ENCODE measurements at regions not wholly inside any gene's neighbourhood (a gene's known extent, or its start where the extent isn't known, plus 50 kb on each side); places are given as distances from the start of the nearest gene placed in this dataset.

DNA sequence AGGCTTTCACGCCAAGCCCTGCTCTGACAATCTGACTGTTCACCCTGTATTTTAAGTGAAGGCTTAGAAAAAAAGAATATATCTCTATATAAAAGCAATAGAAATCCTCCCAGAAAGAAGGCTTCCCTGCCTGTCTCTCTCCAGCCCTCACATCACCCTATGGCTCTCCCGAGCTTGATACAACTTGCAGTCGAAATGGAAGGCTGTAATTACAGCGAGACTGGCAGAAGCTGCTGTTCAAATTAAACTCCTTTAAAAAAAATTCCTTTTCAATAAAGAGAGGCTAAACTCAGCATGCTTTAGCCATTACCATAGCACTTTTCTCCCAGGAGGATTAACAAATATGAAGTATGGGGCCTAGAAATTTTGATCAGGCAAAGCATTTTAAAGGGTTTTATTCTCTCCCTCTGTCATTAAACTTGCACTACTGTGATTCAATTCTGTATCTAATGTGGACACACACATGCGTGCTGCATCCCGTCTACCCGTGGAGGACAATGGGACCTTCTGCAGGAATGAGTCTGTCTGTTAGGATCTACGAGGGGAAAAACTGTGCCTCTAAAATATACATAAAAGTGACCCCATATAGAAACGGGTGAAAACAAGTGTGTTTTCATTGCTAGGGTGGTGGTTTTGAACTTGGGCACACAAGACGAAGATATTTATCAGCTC lies 223.8 kb downstream of the USP6NL start:
- Mint-ChIP-seq H3K4me1 (no peaks in the 10 kb centered on the region), H3K4me3 (no peak overlapping the region), H3K9me3 (no peaks in the 10 kb centered on the region), H3K27ac (no peak overlapping the region), H3K27me3 (peaks cover 9% of the 10 kb centered on the region), H3K36me3 (ENCODE audit: low read depth) (no peaks in the 10 kb centered on the region)
- intact Hi-C loops (cut with micrococcal nuclease), result no loop called here
- DNase-seq, result no peak

DNA sequence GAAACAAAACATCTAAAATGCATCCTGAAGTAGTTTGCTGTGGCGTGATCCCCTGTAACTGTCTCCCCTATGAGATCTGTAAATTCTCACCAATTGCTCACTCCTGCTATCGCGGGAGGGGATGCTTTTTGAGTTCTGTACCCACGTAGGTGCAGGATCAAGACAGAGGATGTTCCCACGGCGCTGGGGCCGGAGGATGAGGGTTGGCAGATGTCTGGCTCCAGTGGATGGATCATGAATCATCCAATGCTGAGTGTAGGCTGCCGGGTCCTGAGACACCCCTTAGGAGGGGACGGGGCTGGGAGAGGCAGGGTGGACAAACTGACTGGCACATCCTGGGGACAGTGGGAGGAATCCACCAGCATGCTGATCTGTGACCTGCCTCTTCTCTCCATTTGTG lies 224.4 kb downstream of the USP6NL start:
- no peak overlapping the region for H3K4me3 Mint-ChIP-seq
- H3K27ac Mint-ChIP-seq, result no peak overlapping the region
- no peaks in the 10 kb centered on the region for H3K36me3 Mint-ChIP-seq (ENCODE audit: low read depth)
- no peaks in the 10 kb centered on the region for H3K9me3 Mint-ChIP-seq
- intact Hi-C loops (cut with micrococcal nuclease), result no loop called here
- peaks cover 9% of the 10 kb centered on the region for H3K27me3 Mint-ChIP-seq
- no peaks in the 10 kb centered on the region for H3K4me1 Mint-ChIP-seq
- DNase-seq, result no peak
